Colonic mucosa (tissue), 4 donors: ENCODE measurements at regions not wholly inside any gene's neighbourhood (a gene's known extent, or its start where the extent isn't known, plus 50 kb on each side); places are given as distances from the start of the nearest gene placed in this dataset.

Source experiments
- DNase-seq: peaks from one replicate; pipeline ENCODE4 v3.0.0-alpha.2; 2020
- H3K27ac ChIP-seq: fragments of 200-600 bp; one replicate; pipeline ENCODE4 v1.8.0; 2021
- H3K27me3 ChIP-seq: fragments of 200-600 bp; one replicate; pipeline ENCODE4 v1.8.0; 2021
- H3K36me3 ChIP-seq: fragments of 200-600 bp; one replicate; pipeline ENCODE4 v1.8.0; 2021
- H3K4me1 ChIP-seq: fragments of 200-600 bp; one replicate; pipeline ENCODE4 v1.8.0; 2021; ENCODE audit warnings: mild to moderate bottlenecking
- H3K4me3 ChIP-seq: fragments of 200-600 bp; one replicate; pipeline ENCODE4 v1.8.0; 2021
- H3K9ac ChIP-seq, 2 donors: one replicate each; pipeline ENCODE4 v1.7.0; 2013; ENCODE audit warnings: control low read depth in 2 of 2, low read depth in 2 of 2, low read length in 2 of 2
- H3K9me3 ChIP-seq: fragments of 200-600 bp; one replicate; pipeline ENCODE4 v1.8.0; 2021
- CTCF ChIP-seq: fragments of 200-600 bp; IDR thresholded peaks from one replicate; pipeline ENCODE4 v1.8.0; 2022; ENCODE audit warnings: antibody characterized with exemption, mild to moderate bottlenecking
- intact Hi-C: fragments of 100-400 bp; cut with DNase I; formaldehyde crosslinking; loops from one replicate; pipeline ENCODE4 v1.14.1; 2022
- donor health status: healthy.
- donor health status: DM: no; HTN: no; CAD: no.
- donor health status: DM: no; HTN: no; CAD: no.

- H3K4me3 ChIP-seq, result no peak overlapping the region
- H3K27ac ChIP-seq, result no peak overlapping the region
- no peak overlapping the region for H3K9ac ChIP-seq
- intact Hi-C loops, result no loop called here
- no peaks in the 10 kb centered on the region for H3K9me3 ChIP-seq
- H3K36me3 ChIP-seq, result no peaks in the 10 kb centered on the region
- H3K4me1 ChIP-seq, result no peaks in the 10 kb centered on the region
- no peaks in the 10 kb centered on the region for H3K27me3 ChIP-seq
- TF ChIP-seq CTCF, result no peak
- no peak for DNase-seq
These were observed 1319.1 kb downstream of the REEP3 start for GRCh38 chr10:64840341-64840740.

GRCh38 chr10:64846700-64847099 is 1325.5 kb downstream of the REEP3 start:
- Histone ChIP-seq H3K36me3 (no peaks in the 10 kb centered on the region), H3K4me3 (no peak overlapping the region), H3K27ac (no peak overlapping the region), H3K9ac (no peak overlapping the region), H3K9me3 (no peaks in the 10 kb centered on the region), H3K27me3 (no peaks in the 10 kb centered on the region), H3K4me1 (no peaks in the 10 kb centered on the region)
- TF ChIP-seq CTCF, result no peak
- intact Hi-C loops, result no loop called here
- DNase-seq, result no peak

- intact Hi-C loops, result no loop called here
- H3K36me3 ChIP-seq, result no peaks in the 10 kb centered on the region
- TF ChIP-seq CTCF, result no peak
These were observed 1334.7 kb downstream of the REEP3 start for GRCh38 chr10:64855941-64856340.

GRCh38 chr10:64859911-64860310 is 1338.7 kb downstream of the REEP3 start:
- intact Hi-C loops, result no loop called here
- Histone ChIP-seq H3K27ac (no peak overlapping the region), H3K4me3 (no peak overlapping the region), H3K9ac (no peak overlapping the region), H3K9me3 (no peaks in the 10 kb centered on the region), H3K27me3 (no peaks in the 10 kb centered on the region), H3K36me3 (no peaks in the 10 kb centered on the region), H3K4me1 (no peaks in the 10 kb centered on the region)
- no peak for DNase-seq
- TF ChIP-seq CTCF, result no peak

More at GRCh38 chr10:64855941-64856340, 1334.7 kb downstream of the REEP3 start:
- no peak overlapping the region for H3K27ac ChIP-seq
- no peak overlapping the region for H3K4me3 ChIP-seq
- H3K27me3 ChIP-seq, result no peaks in the 10 kb centered on the region
- no peaks in the 10 kb centered on the region for H3K9me3 ChIP-seq
- no peak overlapping the region for H3K9ac ChIP-seq
- DNase-seq, result no peak
- no peaks in the 10 kb centered on the region for H3K4me1 ChIP-seq

- no peaks in the 10 kb centered on the region for H3K4me1 ChIP-seq
- no peaks in the 10 kb centered on the region for H3K9me3 ChIP-seq
- no peaks in the 10 kb centered on the region for H3K36me3 ChIP-seq
- no peaks in the 10 kb centered on the region for H3K27me3 ChIP-seq
- no peak overlapping the region for H3K9ac ChIP-seq
- no peak for TF ChIP-seq CTCF
- intact Hi-C loops, result no loop called here
- H3K4me3 ChIP-seq, result no peak overlapping the region
- H3K27ac ChIP-seq, result no peak overlapping the region
- DNase-seq, result no peak
These were observed 1342.6 kb downstream of the REEP3 start for GRCh38 chr10:64863836-64864235.

- Histone ChIP-seq H3K9ac (no peak overlapping the region), H3K4me1 (no peaks in the 10 kb centered on the region), H3K9me3 (no peaks in the 10 kb centered on the region), H3K36me3 (no peaks in the 10 kb centered on the region), H3K4me3 (no peak overlapping the region), H3K27me3 (no peaks in the 10 kb centered on the region), H3K27ac (no peak overlapping the region)
- no peak for TF ChIP-seq CTCF
- intact Hi-C loops, result no loop called here
- DNase-seq, result no peak
These were observed 1346.3 kb downstream of the REEP3 start for GRCh38 chr10:64867501-64867962.
